ENCODE measurements at regions not wholly inside any gene's neighbourhood (a gene's known extent, or its start where the extent isn't known, plus 50 kb on each side); places are given as distances from the start of the nearest gene placed in this dataset.

DNA sequence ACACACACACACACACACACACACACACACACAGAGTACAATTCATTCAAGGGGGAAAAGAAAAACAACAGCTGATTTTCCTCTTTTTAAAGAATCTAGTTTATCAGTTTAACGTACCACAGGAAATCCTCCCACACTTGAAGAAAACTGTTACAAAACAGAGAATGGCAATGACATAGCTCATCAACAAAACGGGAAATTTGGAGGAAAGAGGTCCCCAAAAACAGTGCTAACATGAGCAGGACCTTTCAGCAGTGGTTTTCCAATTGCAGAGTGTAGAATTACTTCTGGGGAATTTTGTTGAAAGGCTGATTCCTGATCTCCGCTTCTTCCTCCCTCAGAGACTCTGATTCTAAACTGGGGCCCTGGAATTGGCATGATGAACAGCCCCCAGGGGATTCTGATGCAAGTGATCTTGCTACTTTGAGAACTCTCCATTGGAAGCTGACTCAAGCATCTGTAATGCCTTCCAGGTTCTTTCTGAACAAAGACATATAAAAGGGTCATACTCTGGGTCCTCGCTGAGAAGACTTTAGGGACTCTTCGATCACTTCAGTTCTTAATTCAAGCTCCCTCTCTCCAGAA, 442.6 kb upstream of the PROK2 start:
- intact Hi-C loops (cut with micrococcal nuclease) = no loop called here

DNA sequence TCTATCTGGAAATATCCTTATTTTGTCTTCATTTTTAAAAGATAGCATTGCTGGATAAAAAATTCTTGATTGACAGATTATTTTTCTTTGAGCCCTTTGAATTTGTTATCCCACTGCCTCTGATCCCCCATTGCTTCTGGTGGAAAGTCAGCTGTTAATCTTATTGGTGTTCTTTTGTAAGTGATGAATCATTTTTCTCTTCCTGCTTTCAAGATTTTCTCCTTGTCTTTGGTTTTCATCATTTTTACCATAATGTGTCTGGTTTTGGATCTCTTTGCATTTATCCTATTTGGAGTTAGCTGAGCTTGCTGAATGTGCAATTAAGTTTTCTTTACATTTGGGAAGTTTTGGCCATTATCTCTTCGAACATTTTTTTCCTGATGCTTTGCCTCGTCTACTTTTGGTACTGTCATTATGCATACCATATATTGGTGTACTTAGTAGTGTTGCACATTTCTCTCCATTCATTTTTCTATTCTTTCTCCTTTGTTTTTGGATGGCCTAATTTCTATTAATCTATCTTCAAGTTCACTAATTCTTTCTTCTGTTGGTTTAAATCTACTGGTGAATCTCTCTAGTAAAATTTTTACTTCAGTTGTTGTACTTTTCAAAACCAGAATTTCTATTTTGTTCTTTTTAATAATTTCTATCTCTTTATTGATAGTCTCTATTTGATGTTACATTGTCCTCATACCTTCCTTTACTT, 440.0 kb upstream of the PROK2 start:
- intact Hi-C loops (cut with micrococcal nuclease) = no loop called here

DNA sequence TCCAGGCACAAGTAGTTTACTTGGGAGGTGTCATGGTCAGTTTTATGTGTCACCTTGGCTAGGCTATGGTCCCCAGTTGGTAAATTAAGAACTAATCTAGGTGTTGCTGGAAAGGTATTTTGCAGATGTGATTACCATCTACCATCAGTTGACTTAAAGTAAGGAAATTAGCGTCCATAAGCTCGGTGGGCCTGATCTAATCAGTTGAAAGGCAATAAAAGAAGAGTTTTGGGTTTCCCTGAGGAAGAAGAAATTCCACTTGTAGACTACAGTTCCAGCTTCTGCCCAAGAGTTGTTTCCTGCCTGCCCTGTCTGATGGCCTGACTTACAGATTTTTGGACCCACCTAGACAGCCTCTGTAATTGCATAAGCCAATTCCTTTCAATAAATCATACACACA, 438.7 kb upstream of the PROK2 start:
- intact Hi-C loops (cut with micrococcal nuclease) = no loop called here

- intact Hi-C loops (cut with micrococcal nuclease) = no loop called here
These were observed 438.2 kb upstream of the PROK2 start for GRCh38 chr3:72223116-72223515.

GRCh38 chr3:72222410-72222809, 437.5 kb upstream of the PROK2 start:
- intact Hi-C loops (cut with micrococcal nuclease) = no loop called here

DNA sequence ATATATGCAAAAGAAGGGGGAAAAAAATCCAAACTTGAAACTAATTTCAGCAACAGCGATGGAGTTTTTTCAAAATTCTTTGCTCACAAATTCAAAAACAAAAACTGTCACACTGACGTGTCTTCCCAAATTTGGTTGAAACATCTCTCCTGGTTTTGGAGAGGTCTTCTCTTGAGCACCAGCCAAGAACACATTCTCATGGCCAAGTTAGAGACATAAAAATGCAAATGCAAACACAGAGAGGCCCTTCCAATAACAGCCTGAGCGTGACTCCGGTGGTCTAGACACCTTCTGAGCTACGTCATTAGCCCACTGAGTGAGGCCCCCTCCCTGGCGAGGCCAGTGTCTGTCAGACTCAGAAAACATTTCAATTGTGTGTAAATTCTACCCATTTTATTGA, 436.0 kb upstream of the PROK2 start:
- intact Hi-C loops (cut with micrococcal nuclease) = no loop called here

DNA sequence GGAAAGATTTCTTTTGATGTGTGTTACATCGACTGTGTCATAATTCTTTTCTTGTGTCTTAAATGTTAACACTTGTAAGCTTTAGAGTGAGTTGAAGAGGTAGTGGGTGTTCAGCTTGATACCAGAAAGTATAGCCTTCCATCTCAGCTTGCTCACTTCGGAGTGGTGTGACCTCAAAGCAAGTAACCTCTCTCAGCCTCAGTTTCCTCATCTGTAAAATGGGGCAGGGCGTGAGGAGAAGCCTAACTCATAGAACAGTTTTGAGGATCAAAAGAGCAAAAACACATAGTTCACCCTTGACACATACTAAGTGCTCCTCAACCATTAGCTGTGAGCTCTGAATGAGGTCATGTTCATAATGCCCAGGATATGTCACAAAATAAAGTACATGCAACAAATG, 434.8 kb upstream of the PROK2 start:
- intact Hi-C loops (cut with micrococcal nuclease) = no loop called here

GRCh38 chr3:72217570-72217969, 432.6 kb upstream of the PROK2 start:
- intact Hi-C loops (cut with micrococcal nuclease) = no loop called here

DNA sequence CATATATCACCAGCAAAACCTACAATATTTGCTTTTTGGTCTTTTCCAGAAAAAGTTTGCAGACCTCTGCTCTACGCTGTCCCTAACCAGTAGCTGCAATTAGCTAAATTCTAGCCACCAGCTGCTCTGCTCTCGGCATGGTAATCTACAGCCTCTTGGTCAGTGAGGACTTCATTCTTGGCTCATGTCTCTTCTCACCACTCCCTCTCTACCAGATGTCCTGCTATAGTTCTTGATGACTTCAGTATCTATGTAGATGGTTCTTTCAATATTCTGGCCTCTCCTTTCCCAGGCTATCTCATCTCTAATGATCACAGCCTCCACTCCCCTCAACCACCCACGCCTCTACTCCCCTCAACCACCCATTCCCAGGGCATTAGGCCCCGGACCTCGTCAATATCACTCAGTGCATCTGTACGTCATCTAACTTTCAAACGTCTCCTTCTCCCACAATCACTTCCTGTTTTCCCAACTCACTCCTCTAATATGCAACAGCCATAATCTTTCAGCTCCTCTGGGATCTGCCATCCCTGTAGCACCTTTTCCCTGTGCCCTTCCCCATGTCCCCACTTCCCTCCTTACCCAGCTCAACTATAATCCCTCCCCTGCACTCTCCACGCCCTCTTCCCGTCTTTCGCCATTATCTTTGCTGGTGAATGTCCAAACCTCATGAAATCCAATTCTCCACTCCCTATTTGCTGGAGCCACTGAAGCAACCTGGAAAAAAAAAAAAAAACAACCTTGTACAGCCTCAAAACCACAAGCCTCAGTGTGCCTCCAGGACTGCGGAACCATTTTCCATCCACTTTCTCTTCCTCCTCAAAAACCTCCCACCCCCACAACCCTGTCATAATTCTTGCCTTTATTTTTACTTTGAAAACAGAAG, 429.4 kb upstream of the PROK2 start:
- intact Hi-C loops (cut with micrococcal nuclease) = no loop called here

DNA sequence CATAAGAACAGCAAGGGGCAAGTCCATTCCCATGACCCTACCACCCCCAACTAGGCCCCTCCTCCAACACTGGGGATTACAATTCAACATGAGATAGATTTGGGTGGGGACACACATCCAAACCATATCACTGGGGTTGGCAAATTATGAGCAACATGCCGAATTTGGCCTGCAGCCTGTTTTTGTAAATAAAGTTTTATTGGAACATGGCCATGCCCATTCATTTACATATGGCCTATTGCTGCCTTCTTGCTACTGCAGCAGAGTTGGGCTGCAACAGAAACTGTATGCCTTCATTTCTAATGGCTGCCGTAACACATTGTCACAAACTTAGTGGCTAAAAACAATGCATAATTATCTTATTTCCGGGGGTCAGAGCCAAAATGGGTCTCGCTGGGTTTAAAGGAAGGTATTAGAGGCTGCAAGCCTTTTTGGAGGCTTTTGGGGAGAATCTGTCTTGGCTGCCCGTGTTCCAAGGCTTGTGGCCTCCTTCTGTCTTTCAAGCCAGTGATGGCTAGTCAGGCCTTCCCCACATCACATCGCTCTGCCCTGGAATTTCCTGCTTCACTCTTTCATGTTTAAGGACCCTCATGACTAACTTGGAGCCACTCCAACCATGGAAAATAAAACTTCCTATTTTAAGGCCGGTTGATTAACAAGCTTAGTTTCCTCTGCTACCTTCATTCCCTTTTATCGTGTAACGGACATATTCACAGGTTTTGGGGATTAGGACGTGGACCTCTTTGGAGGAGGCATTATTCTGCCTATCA, 428.5 kb upstream of the PROK2 start:
- intact Hi-C loops (cut with micrococcal nuclease) = no loop called here

GRCh38 chr3:72212396-72212795, 427.4 kb upstream of the PROK2 start:
- intact Hi-C loops (cut with micrococcal nuclease) = no loop called here

GRCh38 chr3:72210261-72210660, 425.3 kb upstream of the PROK2 start:
- intact Hi-C loops (cut with micrococcal nuclease) = no loop called here

DNA sequence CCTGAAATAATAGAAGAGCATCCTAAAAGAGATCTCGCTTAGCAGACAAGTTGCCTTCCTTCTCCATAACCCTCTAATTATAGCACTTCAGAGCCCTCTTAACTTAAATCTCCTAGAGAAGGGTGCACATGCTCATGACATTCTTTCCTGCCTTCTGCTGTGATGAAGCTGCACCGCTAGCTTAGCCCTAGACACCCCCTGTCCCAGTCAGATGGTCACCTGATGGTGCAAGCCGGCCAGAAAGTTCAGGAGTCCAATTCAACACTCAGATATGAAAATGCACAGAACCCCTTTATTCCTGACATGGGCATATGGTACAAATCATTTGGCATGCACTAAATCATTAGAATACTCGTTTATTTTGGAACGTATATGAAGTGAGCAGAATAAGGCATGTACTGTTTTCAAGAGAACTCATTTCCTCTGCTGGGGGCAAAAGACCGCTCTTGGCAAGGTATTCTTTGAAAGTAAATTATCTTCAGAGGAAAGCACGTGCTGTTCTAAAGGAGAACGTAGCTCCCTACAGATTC, 420.4 kb upstream of the PROK2 start:
- intact Hi-C loops (cut with micrococcal nuclease) = no loop called here

- intact Hi-C loops (cut with micrococcal nuclease) = no loop called here
These were observed 419.5 kb upstream of the PROK2 start for GRCh38 chr3:72204452-72204851.

DNA sequence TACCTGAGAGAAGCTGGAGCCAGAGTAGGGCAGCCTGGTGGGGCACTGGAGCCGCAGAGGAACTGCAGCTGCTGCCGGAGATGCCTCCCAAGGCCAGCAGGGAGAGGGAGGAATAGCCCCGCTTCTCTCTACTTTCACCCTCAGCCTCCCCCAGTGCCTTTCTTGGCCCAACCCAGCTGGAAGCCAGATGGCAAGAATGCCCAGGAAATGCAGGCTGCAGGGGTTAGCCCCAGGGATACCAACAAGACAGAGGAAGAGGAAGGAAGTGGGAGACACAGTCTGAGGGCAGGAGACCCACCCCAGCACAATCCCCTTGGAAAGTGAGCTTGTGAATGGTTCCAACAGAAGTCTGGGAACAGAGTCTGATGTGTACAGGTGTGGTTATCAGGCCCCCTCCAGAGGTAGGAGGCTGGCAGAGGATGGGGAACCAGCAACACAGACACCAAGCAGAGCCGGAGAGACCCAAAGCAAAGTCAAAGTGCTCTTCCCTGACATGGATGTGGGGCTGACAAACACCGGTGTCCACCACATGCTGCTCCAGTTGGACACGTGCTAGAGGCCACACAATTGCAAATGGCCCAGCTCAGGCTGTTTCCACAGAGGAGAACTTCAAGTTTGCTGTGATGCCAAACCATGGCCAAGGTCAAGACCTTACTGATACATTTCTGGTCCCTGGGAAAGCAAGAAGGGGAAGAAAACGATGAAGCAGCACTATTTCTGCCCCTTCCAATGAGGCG, 418.8 kb upstream of the PROK2 start:
- intact Hi-C loops (cut with micrococcal nuclease) = no loop called here

GRCh38 chr3:72203105-72203504, 418.2 kb upstream of the PROK2 start:
- intact Hi-C loops (cut with micrococcal nuclease) = no loop called here

GRCh38 chr3:72200332-72200731, 415.4 kb upstream of the PROK2 start:
- intact Hi-C loops (cut with micrococcal nuclease) = no loop called here

- intact Hi-C loops (cut with micrococcal nuclease) = no loop called here
These were observed 414.6 kb upstream of the PROK2 start for GRCh38 chr3:72199530-72199929.

- intact Hi-C loops (cut with micrococcal nuclease) = no loop called here
These were observed 411.5 kb upstream of the PROK2 start for GRCh38 chr3:72196377-72196929.

DNA sequence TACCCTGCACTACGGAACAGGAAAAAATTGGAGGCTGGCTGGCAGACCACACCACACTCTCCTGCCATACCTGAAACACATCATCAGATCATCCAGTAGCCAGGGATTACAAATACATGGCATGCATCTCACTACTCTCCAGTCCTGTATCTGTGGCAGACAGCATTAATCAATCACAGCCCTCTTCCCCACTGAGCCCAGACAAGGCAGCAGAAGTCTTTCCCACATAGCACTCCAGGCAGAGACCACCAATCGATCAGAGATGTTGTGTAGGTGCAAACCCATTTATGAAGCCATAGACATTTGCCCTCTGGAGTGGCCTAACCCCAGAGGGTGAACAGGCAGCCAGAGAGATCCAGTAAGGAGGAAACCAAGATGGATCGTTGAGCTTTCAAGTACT, 410.9 kb upstream of the PROK2 start:
- intact Hi-C loops (cut with micrococcal nuclease) = no loop called here

All from T-helper 1 cell treated with Interleukin-12 subunit alpha and Interleukin-12 subunit beta and Interleukin-4 antibody, amounts not matched to agents 30 ng/mL and 1 ng/mL, for 36 hours (primary cell).